Posterior vena cava (tissue), 2 donors: ENCODE measurements at regions not wholly inside any gene's neighbourhood (a gene's known extent, or its start where the extent isn't known, plus 50 kb on each side); places are given as distances from the start of the nearest gene placed in this dataset.

Source experiments
- DNase-seq: peaks from one replicate; pipeline ENCODE4 v3.0.0-alpha.2; 2020; ENCODE audit warnings: low spot score
- intact Hi-C, 2 donors: fragments of 100-400 bp; cut with DNase I; formaldehyde crosslinking; loops; one replicate each; pipeline versions ENCODE4 v1.14.1 to v1.14.2; 2022 to 2023
- donor health status: DM: yes; HTN: yes; CAD: no.
- donor health status: DM: yes; HTN: yes; CAD: no.

DNA sequence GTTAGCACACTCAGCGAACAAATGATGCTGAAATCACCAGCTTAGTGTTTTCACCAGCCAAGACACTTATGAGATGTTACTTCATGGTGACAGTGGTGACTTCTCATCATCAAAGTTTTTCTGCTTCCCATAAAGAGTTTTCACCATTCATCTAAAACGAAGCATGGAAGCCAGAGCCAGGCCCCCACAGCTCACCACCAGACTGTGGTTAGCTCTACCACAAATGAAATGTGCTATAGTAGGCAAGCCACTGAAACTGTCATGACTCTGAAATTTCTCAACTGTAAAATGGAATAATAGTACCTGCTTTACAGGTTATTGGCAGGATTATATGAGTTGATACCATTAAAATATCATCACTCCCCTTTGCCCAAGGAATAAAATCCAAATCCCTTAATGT lies 56.4 kb upstream of the HHIP start:
- intact Hi-C loops: no loop called here
- no peak for DNase-seq

DNA sequence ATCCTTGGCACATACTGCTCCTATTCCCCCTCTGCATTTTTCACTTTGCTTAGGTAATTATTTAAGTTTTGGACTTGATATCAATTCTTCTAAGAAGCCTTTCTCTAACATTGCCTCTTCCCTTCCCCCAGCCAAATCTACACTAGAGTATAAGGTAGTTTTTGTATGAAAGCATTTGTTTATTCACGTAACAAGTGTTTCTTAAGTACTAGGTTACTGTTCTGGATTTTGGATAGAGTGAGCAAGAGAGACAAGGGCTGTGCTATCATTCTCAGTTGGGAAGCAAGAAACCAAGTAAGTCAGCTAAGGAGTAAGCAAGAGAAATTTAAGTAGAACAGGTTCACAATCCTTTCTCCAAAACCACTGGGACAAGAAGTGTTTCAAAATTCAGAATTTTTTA lies 55.9 kb upstream of the HHIP start:
- no peak for DNase-seq
- intact Hi-C loops: no loop called here

DNA sequence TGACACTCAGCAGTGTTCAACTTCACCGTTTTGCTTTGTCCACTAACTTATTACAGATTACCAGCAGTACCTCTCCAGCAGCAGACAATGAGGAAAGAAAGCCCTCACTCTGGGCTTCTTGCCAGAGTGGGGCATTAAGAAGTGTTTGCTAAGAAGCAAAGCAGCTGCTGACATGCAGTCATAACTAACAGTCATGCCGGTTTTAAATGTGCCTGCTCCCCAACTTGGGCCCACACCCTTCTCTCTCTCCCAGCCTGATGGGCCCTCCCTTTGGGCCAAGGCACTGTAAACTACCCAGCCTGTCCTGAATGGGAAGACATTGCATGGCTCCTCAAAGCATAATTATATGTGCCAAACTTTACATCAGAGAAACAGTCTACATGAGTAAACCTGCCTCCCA lies 54.6 kb upstream of the HHIP start:
- intact Hi-C loops: no loop called here
- DNase-seq: no peak

GRCh38 chr4:144592264-144592663 lies 53.7 kb upstream of the HHIP start:
- intact Hi-C loops: no loop called here

GRCh38 chr4:144594471-144594986 lies 51.4 kb upstream of the HHIP start:
- intact Hi-C loops: no loop called here
- DNase-seq: no peak

More at GRCh38 chr4:144592264-144592663, 53.7 kb upstream of the HHIP start:
- no peak for DNase-seq

DNA sequence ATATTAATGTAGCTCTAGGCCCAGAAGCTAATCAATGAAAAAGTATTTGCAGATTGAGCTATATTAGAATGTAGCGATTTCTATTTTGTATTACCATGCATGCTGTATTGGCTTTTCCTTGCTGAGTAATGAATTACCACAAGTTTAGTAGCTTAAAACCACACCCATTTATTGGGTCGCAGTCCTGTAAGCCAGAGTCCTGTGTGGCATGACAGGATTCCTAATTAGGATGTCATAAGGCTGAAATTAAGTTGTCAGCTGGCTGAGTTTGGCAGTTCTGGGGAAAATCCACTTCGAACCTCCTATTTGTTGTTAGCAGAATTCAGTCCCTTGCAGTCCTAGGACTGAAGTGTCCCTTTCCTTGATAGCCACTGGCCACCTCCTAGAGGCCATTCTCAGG lies 50.3 kb upstream of the HHIP start:
- intact Hi-C loops: no loop called here
- no peak for DNase-seq
